Fibroblast of lung (primary cell): ENCODE measurements at regions not wholly inside any gene's neighbourhood (a gene's known extent, or its start where the extent isn't known, plus 50 kb on each side); places are given as distances from the start of the nearest gene placed in this dataset.

Source experiments
- DNase-seq, 2 donors: peaks; one replicate each; pipeline versions ENCODE4 v3.0.0 to v3.0.0-alpha.2; 2010; ENCODE audit warnings: low read depth in 2 of 2
- H2AFZ ChIP-seq: 2 replicates; pipeline ENCODE4 v1.5.1; 2012; ENCODE audit warnings: low read length, control low read depth, inconsistent platforms
- H3K27ac ChIP-seq: 2 replicates; pipeline ENCODE4 v1.5.1; 2011; ENCODE audit warnings: low read length, control low read depth; ENCODE audit not compliant: insufficient read depth
- H3K27me3 ChIP-seq: 2 replicates; pipeline ENCODE4 v1.5.1; 2011; ENCODE audit warnings: mild to moderate bottlenecking, low read length; ENCODE audit not compliant: control insufficient read depth, insufficient read depth
- H3K36me3 ChIP-seq: 2 replicates; pipeline ENCODE4 v1.5.1; 2011; ENCODE audit warnings: low read length; ENCODE audit not compliant: control insufficient read depth, insufficient read depth
- H3K4me1 ChIP-seq: 2 replicates; pipeline ENCODE4 v1.5.1; 2011; ENCODE audit warnings: low read length; ENCODE audit not compliant: control insufficient read depth, insufficient read depth; ENCODE audit errors: extremely low read depth
- H3K4me2 ChIP-seq: 2 replicates; pipeline ENCODE4 v1.5.1; 2011; ENCODE audit warnings: low read length, control low read depth; ENCODE audit not compliant: insufficient read depth; ENCODE audit errors: extremely low read depth
- H3K4me3 ChIP-seq, 4 experiments: fragments of 200-600 bp in 1 of 4; sonication (generic) in 1 of 4; replicated peaks in 1 of 4; 2 replicates each; pipeline ENCODE4 v1.5.1; 2011 to 2016; ENCODE audit warnings: low read length in 4 of 4, low read depth in 3 of 4, mild to moderate bottlenecking in 3 of 4, control low read depth in 2 of 4, inconsistent platforms in 1 of 4, mixed read lengths in 1 of 4; ENCODE audit not compliant: insufficient read depth in 1 of 4; ENCODE audit errors: control extremely low read depth in 1 of 4
- H3K79me2 ChIP-seq: 2 replicates; pipeline ENCODE4 v1.5.1; 2012; ENCODE audit warnings: mild to moderate bottlenecking, low read length, inconsistent platforms; ENCODE audit not compliant: control insufficient read depth, insufficient read depth
- H3K9ac ChIP-seq: 2 replicates; pipeline ENCODE4 v1.5.1; 2011; ENCODE audit warnings: mild to moderate bottlenecking, low read length, control low read depth; ENCODE audit not compliant: insufficient read depth
- H3K9me3 ChIP-seq: 2 replicates; pipeline ENCODE4 v1.5.1; 2012; ENCODE audit warnings: low read depth, low read length; ENCODE audit not compliant: control insufficient read depth, insufficient read depth
- H4K20me1 ChIP-seq: 2 replicates; pipeline ENCODE4 v1.5.1; 2011; ENCODE audit warnings: low read length; ENCODE audit not compliant: control insufficient read depth, insufficient read depth; ENCODE audit errors: extremely low read depth
- CTCF ChIP-seq, 2 donors: IDR thresholded peaks in 1 of 2; conservative IDR thresholded peaks in 1 of 2; 1 replicate in 1 of 2; 2 replicates in 1 of 2; pipeline ENCODE4 v1.5.1; 2011 to 2012; ENCODE audit warnings: low read length in 2 of 2, control low read depth in 1 of 2, inconsistent platforms in 1 of 2, low read depth in 1 of 2, mild to moderate bottlenecking in 1 of 2
- EZH2 ChIP-seq: IDR thresholded peaks from 2 replicates; pipeline ENCODE4 v1.5.1; 2012; ENCODE audit warnings: low read length, control low read depth, mild to moderate bottlenecking; ENCODE audit errors: missing control alignments

GRCh38 chr1:195241066-195241465 lies 1367.2 kb downstream of the KCNT2 start:
- no peak overlapping the region for H3K4me2 ChIP-seq
- H3K4me1 ChIP-seq: no peaks in the 10 kb centered on the region
- H3K36me3 ChIP-seq: no peaks in the 10 kb centered on the region
- no peaks in the 10 kb centered on the region for H3K9me3 ChIP-seq
- H3K79me2 ChIP-seq: no peaks in the 10 kb centered on the region
- H3K4me3 ChIP-seq: no peak overlapping the region
- H4K20me1 ChIP-seq: no peaks in the 10 kb centered on the region
- H3K27me3 ChIP-seq: no peaks in the 10 kb centered on the region
- no peak overlapping the region for H3K9ac ChIP-seq
- peak in 1 of 2 donors; percentile 8 for DNase-seq
- H3K27ac ChIP-seq: no peak overlapping the region
- no peak overlapping the region for H2AFZ ChIP-seq
- TF ChIP-seq CTCF (conservative IDR thresholded peaks at IDR 0.05 in 1 of 2, IDR thresholded peaks at IDR 0.05 in 1 of 2; ENCODE audit: low read depth in 1 of 2, low read length in 2 of 2): no peak
- no peak for TF ChIP-seq EZH2

- no peaks in the 10 kb centered on the region for H3K36me3 ChIP-seq
- H3K27me3 ChIP-seq: no peaks in the 10 kb centered on the region
- H3K9me3 ChIP-seq: no peaks in the 10 kb centered on the region
- H2AFZ ChIP-seq: no peak overlapping the region
- H3K4me3 ChIP-seq: no peak overlapping the region
- H3K27ac ChIP-seq: no peak overlapping the region
- H3K4me1 ChIP-seq: no peaks in the 10 kb centered on the region
- H3K79me2 ChIP-seq: no peaks in the 10 kb centered on the region
- no peak overlapping the region for H3K9ac ChIP-seq
- no peak overlapping the region for H3K4me2 ChIP-seq
- no peak for DNase-seq
- TF ChIP-seq CTCF (conservative IDR thresholded peaks at IDR 0.05 in 1 of 2, IDR thresholded peaks at IDR 0.05 in 1 of 2; ENCODE audit: low read depth in 1 of 2, low read length in 2 of 2) (no peak), EZH2 (no peak)
- H4K20me1 ChIP-seq: no peaks in the 10 kb centered on the region
Observed at GRCh38 chr1:195238313-195238712, 1369.9 kb downstream of the KCNT2 start.

- no peaks in the 10 kb centered on the region for H4K20me1 ChIP-seq
- H3K4me1 ChIP-seq: no peaks in the 10 kb centered on the region
- TF ChIP-seq CTCF (conservative IDR thresholded peaks at IDR 0.05 in 1 of 2, IDR thresholded peaks at IDR 0.05 in 1 of 2; ENCODE audit: low read depth in 1 of 2, low read length in 2 of 2): no peak
- no peak for TF ChIP-seq EZH2
- no peak overlapping the region for H3K27ac ChIP-seq
- no peaks in the 10 kb centered on the region for H3K9me3 ChIP-seq
- no peak overlapping the region for H3K9ac ChIP-seq
- no peaks in the 10 kb centered on the region for H3K79me2 ChIP-seq
- H2AFZ ChIP-seq: no peak overlapping the region
- no peaks in the 10 kb centered on the region for H3K27me3 ChIP-seq
- no peak overlapping the region for H3K4me2 ChIP-seq
- H3K36me3 ChIP-seq: no peaks in the 10 kb centered on the region
- no peak for DNase-seq
- H3K4me3 ChIP-seq: no peak overlapping the region
Observed at GRCh38 chr1:195236991-195237889, 1371.0 kb downstream of the KCNT2 start.
